ENCODE measurements at regions not wholly inside any gene's neighbourhood (a gene's known extent, or its start where the extent isn't known, plus 50 kb on each side); places are given as distances from the start of the nearest gene placed in this dataset.

- no peak for FAIRE-seq
- BruUV-seq (replicated peaks) = no TSS peak
- Histone ChIP-seq H4K20me1 (replicated peaks; ENCODE audit: control insufficient read depth, extremely low read depth, insufficient read depth, low read length) (no peaks in the 10 kb centered on the region), H3K27ac (ENCODE audit: insufficient read depth, low read depth, low read length) (no peak overlapping the region), H3K27me3 (ENCODE audit: control insufficient read depth in 2 of 2, insufficient read depth in 2 of 2, low read length in 2 of 2) (no peaks in the 10 kb centered on the region), H3K4me2 (ENCODE audit: insufficient read depth, low read length) (no peak overlapping the region), H3K9me3 (replicated peaks; ENCODE audit: control insufficient read depth, insufficient read depth, low read length) (no peaks in the 10 kb centered on the region), H3K9me1 (replicated peaks; ENCODE audit: control insufficient read depth, extremely low read depth, insufficient read depth, low read length) (no peaks in the 10 kb centered on the region), H3K79me2 (ENCODE audit: control insufficient read depth, insufficient read depth, low read length) (no peaks in the 10 kb centered on the region), H3K4me1 (ENCODE audit: control insufficient read depth, extremely low read depth, insufficient read depth, low read length) (no peaks in the 10 kb centered on the region), H3K9ac (replicated peaks; ENCODE audit: extremely low read depth, insufficient read depth, low read length) (no peak overlapping the region), H3K4me3 (replicated peaks in 1 of 3; ENCODE audit: insufficient read depth in 1 of 3, low read depth in 1 of 3, low read length in 3 of 3) (no peak overlapping the region), H3K36me3 (ENCODE audit: control insufficient read depth in 2 of 2, extremely low read depth in 1 of 2, insufficient read depth in 2 of 2, low read length in 2 of 2) (no peaks in the 10 kb centered on the region), H2AFZ (ENCODE audit: low read depth, low read length) (no peak overlapping the region)
- no peak for DNase-seq (ENCODE audit: low read depth, low spot score)
- CTCF ChIA-PET = interaction anchor here (1.0 kb wide), 1 partner anchor 748 kb away, joined by 3 read pairs; no protein-coding TSS in a partner anchor
- TF ChIP-seq POLR2A (IDR thresholded peaks at IDR 0.05; ENCODE audit: low read depth, low read length) = no peak
- no peak for TF ChIP-seq FOS (IDR thresholded peaks at IDR 0.05; ENCODE audit: borderline replicate concordance, insufficient read depth, low read length)
- TF ChIP-seq POLR2AphosphoS5 (IDR thresholded peaks at IDR 0.05; ENCODE audit: insufficient read depth, low read depth, low read length) = no peak
- no peak for TF ChIP-seq CTCF (IDR thresholded peaks at IDR 0.05; ENCODE audit: extremely low read depth in 1 of 2, insufficient read depth in 1 of 2, low read depth in 1 of 2, low read length in 2 of 2)
- no peak for TF ChIP-seq MYC (IDR thresholded peaks at IDR 0.05; ENCODE audit: low read depth, low read length)
- TF ChIP-seq JUN (IDR thresholded peaks at IDR 0.05; ENCODE audit: borderline replicate concordance, insufficient read depth, insufficient read length, low read depth) = no peak
- TF ChIP-seq EZH2 (IDR thresholded peaks at IDR 0.05; ENCODE audit: borderline replicate concordance, low read depth, low read length, severe bottlenecking) = no peak
- no peak for TF ChIP-seq MAX (IDR thresholded peaks at IDR 0.05; ENCODE audit: insufficient read depth, insufficient read length)
- no peak for TF ChIP-seq GATA2 (IDR thresholded peaks at IDR 0.05; ENCODE audit: insufficient read depth, insufficient read length, low read depth, low read length)
- dilution Hi-C loops (cut with MboI; ENCODE audit: extremely low pct_ligation_motif_present, low sequenced_read_pairs) = no loop called here
- intact Hi-C loops (cut with micrococcal nuclease) = loop anchor here (5.0 to 10.0 kb wide), 4 partner anchors 271 to 1666 kb away; no protein-coding TSS in a partner anchor
- POLR2A ChIA-PET = no interaction called here
Observed at GRCh38 chr3:174398761-174399160, 460.4 kb upstream of the NAALADL2 start.

All from endothelial cell of umbilical vein (primary cell).